GM19438 (cell line): ENCODE measurements at regions not wholly inside any gene's neighbourhood (a gene's known extent, or its start where the extent isn't known, plus 50 kb on each side); places are given as distances from the start of the nearest gene placed in this dataset.

Source experiments
- ATAC-seq: cut with Tn5 transposase; IDR thresholded peaks from one replicate; pipeline ENCODE4 v1.9.1; 2021; ENCODE audit warnings: low read depth; ENCODE audit not compliant: unreplicated experiment

- no peak for ATAC-seq
Observed at GRCh38 chr6:56297022-56297989, 49.9 kb upstream of the COL21A1 start.
